ENCODE measurements at regions not wholly inside any gene's neighbourhood (a gene's known extent, or its start where the extent isn't known, plus 50 kb on each side); places are given as distances from the start of the nearest gene placed in this dataset.

GRCh38 chr6:168927026-168927425 lies 326.6 kb downstream of the THBS2 start:
- TF ChIP-seq CTCF (conservative IDR thresholded peaks at IDR 0.05 in 1 of 2, IDR thresholded peaks at IDR 0.05 in 1 of 2; ENCODE audit: extremely low read depth in 1 of 2, insufficient read depth in 1 of 2, low read depth in 1 of 2, low read length in 2 of 2) (no peak), EZH2 (IDR thresholded peaks at IDR 0.05; ENCODE audit: borderline replicate concordance, low read length) (no peak)

All from mammary epithelial cell (primary cell).